Activated B cell treated with CpG ODN at 0.5 μM for 24 hours (primary cell): ENCODE measurements at regions not wholly inside any gene's neighbourhood (a gene's known extent, or its start where the extent isn't known, plus 50 kb on each side); places are given as distances from the start of the nearest gene placed in this dataset.
A peak's percentile ranks its signal among the peaks of the same experiment; 100 is the strongest.

ENCODE experiments used
- ATAC-seq: fragments of 200-7000 bp; cut with Tn5 transposase; one replicate; pipeline ENCODE4 v1.10.0; 2021; ENCODE audit warnings: low read depth, mild to moderate bottlenecking, moderate library complexity
- CTCF ChIA-PET: fragments of 350-600 bp; sonication (Branson Sonifier 250); formaldehyde crosslinking; loops from one replicate; lab custom pipeline; 2021; ENCODE audit warnings: antibody characterized with exemption; lab: Charles Lee
- POLR2A ChIA-PET: fragments of 350-600 bp; sonication (Branson Sonifier 250); formaldehyde crosslinking; loops from one replicate; lab custom pipeline; 2021; ENCODE audit warnings: antibody characterized with exemption; lab: Charles Lee
- DNase-seq: peaks from one replicate; pipeline ENCODE4 v3.0.0; 2022
- H3K27ac Mint-ChIP-seq: one replicate; pipeline ENCODE4 v1.8.0; 2020; ENCODE audit warnings: mixed read lengths
- H3K27me3 Mint-ChIP-seq: one replicate; pipeline ENCODE4 v1.8.0; 2021; ENCODE audit warnings: mixed read lengths
- H3K36me3 Mint-ChIP-seq: one replicate; pipeline ENCODE4 v1.8.0; 2021; ENCODE audit warnings: low read depth, mixed read lengths
- H3K4me1 Mint-ChIP-seq: one replicate; pipeline ENCODE4 v1.8.0; 2021; ENCODE audit warnings: mixed read lengths
- H3K4me3 Mint-ChIP-seq: one replicate; pipeline ENCODE4 v1.8.0; 2020; ENCODE audit warnings: mild to moderate bottlenecking, mixed read lengths
- H3K9me3 Mint-ChIP-seq: one replicate; pipeline ENCODE4 v1.8.0; 2020; ENCODE audit warnings: mixed read lengths
- intact Hi-C: fragments of 100-400 bp; cut with micrococcal nuclease; formaldehyde crosslinking; loops from one replicate; pipeline ENCODE4 v1.15.1; 2024
- TF ChIP-seq, protein P1 (sequence below): fragments of 200-600 bp; IDR thresholded peaks from one replicate; pipeline ENCODE4 v1.8.0; 2022; ENCODE audit warnings: antibody characterized with exemption, mild to moderate bottlenecking

- no peaks in the 10 kb centered on the region for H3K36me3 Mint-ChIP-seq
- ChIA-PET CTCF (interaction anchor here (0.7 kb wide), 1 partner anchor 35 kb away, joined by 3 read pairs; no protein-coding TSS in a partner anchor), POLR2A (interaction anchor here (0.6 kb wide), 1 partner anchor 384 kb away, joined by 3 read pairs; no protein-coding TSS in a partner anchor)
- peaks cover 22% of the 10 kb centered on the region for H3K4me1 Mint-ChIP-seq
- intact Hi-C loops, result no loop called here
- no peak overlapping the region for H3K27ac Mint-ChIP-seq
- DNase-seq (no peak), ATAC-seq (no peak)
- TF ChIP-seq, protein P1, sequence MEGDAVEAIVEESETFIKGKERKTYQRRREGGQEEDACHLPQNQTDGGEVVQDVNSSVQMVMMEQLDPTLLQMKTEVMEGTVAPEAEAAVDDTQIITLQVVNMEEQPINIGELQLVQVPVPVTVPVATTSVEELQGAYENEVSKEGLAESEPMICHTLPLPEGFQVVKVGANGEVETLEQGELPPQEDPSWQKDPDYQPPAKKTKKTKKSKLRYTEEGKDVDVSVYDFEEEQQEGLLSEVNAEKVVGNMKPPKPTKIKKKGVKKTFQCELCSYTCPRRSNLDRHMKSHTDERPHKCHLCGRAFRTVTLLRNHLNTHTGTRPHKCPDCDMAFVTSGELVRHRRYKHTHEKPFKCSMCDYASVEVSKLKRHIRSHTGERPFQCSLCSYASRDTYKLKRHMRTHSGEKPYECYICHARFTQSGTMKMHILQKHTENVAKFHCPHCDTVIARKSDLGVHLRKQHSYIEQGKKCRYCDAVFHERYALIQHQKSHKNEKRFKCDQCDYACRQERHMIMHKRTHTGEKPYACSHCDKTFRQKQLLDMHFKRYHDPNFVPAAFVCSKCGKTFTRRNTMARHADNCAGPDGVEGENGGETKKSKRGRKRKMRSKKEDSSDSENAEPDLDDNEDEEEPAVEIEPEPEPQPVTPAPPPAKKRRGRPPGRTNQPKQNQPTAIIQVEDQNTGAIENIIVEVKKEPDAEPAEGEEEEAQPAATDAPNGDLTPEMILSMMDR, result no peak
- no peak overlapping the region for H3K4me3 Mint-ChIP-seq
- H3K9me3 Mint-ChIP-seq, result no peaks in the 10 kb centered on the region
- peaks cover 2% of the 10 kb centered on the region for H3K27me3 Mint-ChIP-seq
These were observed 66.5 kb upstream of the DAP start for GRCh38 chr5:10827571-10827970.

GRCh38 chr5:10826971-10827370 is 65.9 kb upstream of the DAP start:
- Mint-ChIP-seq H3K27ac (no peak overlapping the region), H3K4me1 (peaks cover 22% of the 10 kb centered on the region), H3K9me3 (no peaks in the 10 kb centered on the region), H3K4me3 (no peak overlapping the region), H3K36me3 (no peaks in the 10 kb centered on the region), H3K27me3 (peaks cover 2% of the 10 kb centered on the region)
- ChIA-PET CTCF (no interaction called here), POLR2A (no interaction called here)
- DNase-seq (no peak), ATAC-seq (no peak)
- intact Hi-C loops, result no loop called here
- TF ChIP-seq, protein P1, result no peak

- TF ChIP-seq, protein P1, result no peak
- POLR2A ChIA-PET, result no interaction called here
- peak overlapping the region; percentile 28 for H3K27ac Mint-ChIP-seq
- peaks cover 2% of the 10 kb centered on the region for H3K27me3 Mint-ChIP-seq
- peaks cover 22% of the 10 kb centered on the region for H3K4me1 Mint-ChIP-seq
- no peaks in the 10 kb centered on the region for H3K36me3 Mint-ChIP-seq
- H3K9me3 Mint-ChIP-seq, result no peaks in the 10 kb centered on the region
- ATAC-seq (peak; percentile 49), DNase-seq (no peak)
- intact Hi-C loops, result no loop called here
- CTCF ChIA-PET, result no interaction called here
- H3K4me3 Mint-ChIP-seq, result peak overlapping the region; percentile 5
These were observed 65.0 kb upstream of the DAP start for GRCh38 chr5:10825897-10826644.

GRCh38 chr5:10812218-10812617 is 51.2 kb upstream of the DAP start:
- no peak overlapping the region for H3K4me3 Mint-ChIP-seq
- no peak for DNase-seq
- TF ChIP-seq, protein P1, result no peak
- intact Hi-C loops, result no loop called here
- no peaks in the 10 kb centered on the region for H3K9me3 Mint-ChIP-seq
- H3K36me3 Mint-ChIP-seq, result no peaks in the 10 kb centered on the region
- no peak overlapping the region for H3K27ac Mint-ChIP-seq
- ChIA-PET POLR2A (no interaction called here), CTCF (no interaction called here)
- ATAC-seq, result no peak
- H3K27me3 Mint-ChIP-seq, result peaks cover 8% of the 10 kb centered on the region
- H3K4me1 Mint-ChIP-seq, result peaks cover 4% of the 10 kb centered on the region
